ENCODE measurements at regions not wholly inside any gene's neighbourhood (a gene's known extent, or its start where the extent isn't known, plus 50 kb on each side); places are given as distances from the start of the nearest gene placed in this dataset.

- no peak for DNase-seq
- H3K9me3 ChIP-seq (ENCODE audit: low read depth) = no peaks in the 10 kb centered on the region
Observed at GRCh38 chr21:28179136-28179535, 813.5 kb downstream of the LTN1 start.

GRCh38 chr21:28177124-28177523 is 815.6 kb downstream of the LTN1 start:
- H3K36me3 ChIP-seq (ENCODE audit: low read depth) = no peaks in the 10 kb centered on the region
- in situ Hi-C loops (cut with MboI) = no loop called here
- no peak overlapping the region for H3K9ac ChIP-seq
- no peak for DNase-seq
- no peaks in the 10 kb centered on the region for H4K20me1 ChIP-seq (ENCODE audit: insufficient read depth)
- H3F3A ChIP-seq (ENCODE audit: insufficient read depth) = no peaks in the 10 kb centered on the region
- no peak overlapping the region for H3K27ac ChIP-seq
- no peak overlapping the region for H3K4me3 ChIP-seq
- WGBS, 2 experiments (ENCODE audit: low coverage in 1 of 2, low lambda C conversion rate in 2 of 2, missing lambda C conversion rate in 2 of 2) = 6 to 26% methylated on average over 1 of the region's 1 CpG
- H3K9me2 ChIP-seq (ENCODE audit: insufficient read depth) = no peaks in the 10 kb centered on the region
- H3K4me1 ChIP-seq (ENCODE audit: insufficient read depth) = no peaks in the 10 kb centered on the region
- H3K27me3 ChIP-seq (replicated peaks; ENCODE audit: insufficient read depth) = no peaks in the 10 kb centered on the region
- H3K4me2 ChIP-seq (ENCODE audit: unreplicated experiment) = no peak overlapping the region
- no peaks in the 10 kb centered on the region for H3K9me3 ChIP-seq (ENCODE audit: low read depth)
- no peak for TF ChIP-seq EZH2phosphoT487 (IDR thresholded peaks at IDR 0.05; ENCODE audit: insufficient read depth, low read depth)
- no peak overlapping the region for H2AFZ ChIP-seq
- no peaks in the 10 kb centered on the region for H3K79me2 ChIP-seq (ENCODE audit: insufficient read depth)

More at GRCh38 chr21:28179136-28179535, 813.5 kb downstream of the LTN1 start:
- Histone ChIP-seq H3K27ac (no peak overlapping the region), H3K27me3 (replicated peaks; ENCODE audit: insufficient read depth) (no peaks in the 10 kb centered on the region), H3K9ac (no peak overlapping the region), H3K36me3 (ENCODE audit: low read depth) (no peaks in the 10 kb centered on the region), H3K9me2 (ENCODE audit: insufficient read depth) (no peaks in the 10 kb centered on the region), H2AFZ (no peak overlapping the region), H3F3A (ENCODE audit: insufficient read depth) (no peaks in the 10 kb centered on the region), H3K79me2 (ENCODE audit: insufficient read depth) (no peaks in the 10 kb centered on the region), H3K4me1 (ENCODE audit: insufficient read depth) (no peaks in the 10 kb centered on the region), H3K4me3 (no peak overlapping the region), H3K4me2 (ENCODE audit: unreplicated experiment) (no peak overlapping the region), H4K20me1 (ENCODE audit: insufficient read depth) (no peaks in the 10 kb centered on the region)
- in situ Hi-C loops (cut with MboI) = no loop called here
- TF ChIP-seq EZH2phosphoT487 (IDR thresholded peaks at IDR 0.05; ENCODE audit: insufficient read depth, low read depth) (no peak), EZH2 (IDR thresholded peaks at IDR 0.05; ENCODE audit: insufficient read depth, poor library complexity, severe bottlenecking) (no peak)

GRCh38 chr21:28174701-28175100 is 818.0 kb downstream of the LTN1 start:
- H3K27ac ChIP-seq = no peak overlapping the region
- H3K79me2 ChIP-seq (ENCODE audit: insufficient read depth) = no peaks in the 10 kb centered on the region
- no peaks in the 10 kb centered on the region for H3K36me3 ChIP-seq (ENCODE audit: low read depth)
- no peaks in the 10 kb centered on the region for H3K9me2 ChIP-seq (ENCODE audit: insufficient read depth)
- TF ChIP-seq EZH2phosphoT487 (IDR thresholded peaks at IDR 0.05; ENCODE audit: insufficient read depth, low read depth) (no peak), EZH2 (IDR thresholded peaks at IDR 0.05; ENCODE audit: insufficient read depth, poor library complexity, severe bottlenecking) (no peak)
- H2AFZ ChIP-seq = no peak overlapping the region
- no peak overlapping the region for H3K9ac ChIP-seq
- H3K4me3 ChIP-seq = no peak overlapping the region
- no peak overlapping the region for H3K4me2 ChIP-seq (ENCODE audit: unreplicated experiment)
- H3K27me3 ChIP-seq (replicated peaks; ENCODE audit: insufficient read depth) = no peaks in the 10 kb centered on the region
- no peaks in the 10 kb centered on the region for H3F3A ChIP-seq (ENCODE audit: insufficient read depth)
- in situ Hi-C loops (cut with MboI) = no loop called here
- no peaks in the 10 kb centered on the region for H3K4me1 ChIP-seq (ENCODE audit: insufficient read depth)
- no peaks in the 10 kb centered on the region for H4K20me1 ChIP-seq (ENCODE audit: insufficient read depth)
- H3K9me3 ChIP-seq (ENCODE audit: low read depth) = no peaks in the 10 kb centered on the region
- DNase-seq = no peak

- 81 to 95% methylated on average over 1 to 2 of the region's 2 CpGs for WGBS, 2 experiments (ENCODE audit: low coverage in 1 of 2, low lambda C conversion rate in 2 of 2, missing lambda C conversion rate in 2 of 2)
- Histone ChIP-seq H3K27ac (no peak overlapping the region), H3K27me3 (replicated peaks; ENCODE audit: insufficient read depth) (no peaks in the 10 kb centered on the region), H3F3A (ENCODE audit: insufficient read depth) (no peaks in the 10 kb centered on the region), H3K79me2 (ENCODE audit: insufficient read depth) (no peaks in the 10 kb centered on the region), H3K4me2 (ENCODE audit: unreplicated experiment) (no peak overlapping the region), H3K9me2 (ENCODE audit: insufficient read depth) (no peaks in the 10 kb centered on the region), H3K4me1 (ENCODE audit: insufficient read depth) (no peaks in the 10 kb centered on the region), H3K9me3 (ENCODE audit: low read depth) (no peaks in the 10 kb centered on the region), H3K9ac (no peak overlapping the region), H3K36me3 (ENCODE audit: low read depth) (no peaks in the 10 kb centered on the region), H4K20me1 (ENCODE audit: insufficient read depth) (no peaks in the 10 kb centered on the region), H3K4me3 (no peak overlapping the region), H2AFZ (no peak overlapping the region)
- TF ChIP-seq EZH2phosphoT487 (IDR thresholded peaks at IDR 0.05; ENCODE audit: insufficient read depth, low read depth) (no peak), EZH2 (IDR thresholded peaks at IDR 0.05; ENCODE audit: insufficient read depth, poor library complexity, severe bottlenecking) (no peak)
- no peak for DNase-seq
- in situ Hi-C loops (cut with MboI) = no loop called here
Observed at GRCh38 chr21:28174006-28174405, 818.7 kb downstream of the LTN1 start.

GRCh38 chr21:28172376-28172775 is 820.3 kb downstream of the LTN1 start:
- no peak for DNase-seq
- Histone ChIP-seq H4K20me1 (ENCODE audit: insufficient read depth) (no peaks in the 10 kb centered on the region), H3K27me3 (replicated peaks; ENCODE audit: insufficient read depth) (no peaks in the 10 kb centered on the region), H3K36me3 (ENCODE audit: low read depth) (no peaks in the 10 kb centered on the region), H3K9me3 (ENCODE audit: low read depth) (no peaks in the 10 kb centered on the region), H3K4me2 (ENCODE audit: unreplicated experiment) (no peak overlapping the region), H3K9me2 (ENCODE audit: insufficient read depth) (no peaks in the 10 kb centered on the region), H2AFZ (no peak overlapping the region), H3K27ac (no peak overlapping the region), H3F3A (ENCODE audit: insufficient read depth) (no peaks in the 10 kb centered on the region), H3K9ac (no peak overlapping the region), H3K79me2 (ENCODE audit: insufficient read depth) (no peaks in the 10 kb centered on the region), H3K4me1 (ENCODE audit: insufficient read depth) (no peaks in the 10 kb centered on the region), H3K4me3 (no peak overlapping the region)
- 91 to 93% methylated on average over 2 of the region's 2 CpGs for WGBS, 2 experiments (ENCODE audit: low coverage in 1 of 2, low lambda C conversion rate in 2 of 2, missing lambda C conversion rate in 2 of 2)
- TF ChIP-seq EZH2 (IDR thresholded peaks at IDR 0.05; ENCODE audit: insufficient read depth, poor library complexity, severe bottlenecking) = no peak
- no peak for TF ChIP-seq EZH2phosphoT487 (IDR thresholded peaks at IDR 0.05; ENCODE audit: insufficient read depth, low read depth)
- in situ Hi-C loops (cut with MboI) = no loop called here

Measured in GM23248 (cell line).